SKM-1 treated with dmso at 0.1 percent for 144 hours (cell line): ENCODE measurements at regions not wholly inside any gene's neighbourhood (a gene's known extent, or its start where the extent isn't known, plus 50 kb on each side); places are given as distances from the start of the nearest gene placed in this dataset.

Experiments used
- DNase-seq: peaks from one replicate; lab custom pipeline; 2025; ENCODE audit not compliant: unreplicated experiment; lab: John Stamatoyannopoulos, UW

DNA sequence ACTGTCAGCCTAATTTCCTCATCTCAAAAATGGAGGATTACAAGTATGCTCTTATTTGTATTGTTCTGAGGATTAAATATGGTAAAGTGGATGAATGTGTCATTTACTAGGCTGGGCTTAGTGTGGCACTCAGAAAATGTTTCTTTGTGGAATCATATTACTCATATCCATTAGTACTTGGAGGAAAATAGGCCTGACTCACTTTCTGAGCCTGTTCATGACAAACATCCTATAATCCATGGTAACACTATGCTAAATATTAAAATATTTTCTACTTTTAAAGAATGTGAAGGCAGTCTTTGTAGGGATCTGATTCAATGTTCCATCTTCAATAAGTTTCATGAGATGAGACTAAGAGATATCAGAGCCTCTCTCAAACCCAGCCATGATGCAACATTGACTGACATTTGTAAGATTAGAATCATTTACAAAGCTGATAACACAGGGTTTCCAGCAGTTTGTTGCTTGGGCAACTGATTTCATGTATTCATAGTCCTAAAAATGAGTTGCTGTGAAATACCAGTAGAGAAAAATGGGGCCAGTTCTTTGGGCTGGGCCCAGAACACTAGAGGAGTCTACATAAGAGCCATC, 1048.5 kb downstream of the NTRK3 start:
- no peak for DNase-seq

DNA sequence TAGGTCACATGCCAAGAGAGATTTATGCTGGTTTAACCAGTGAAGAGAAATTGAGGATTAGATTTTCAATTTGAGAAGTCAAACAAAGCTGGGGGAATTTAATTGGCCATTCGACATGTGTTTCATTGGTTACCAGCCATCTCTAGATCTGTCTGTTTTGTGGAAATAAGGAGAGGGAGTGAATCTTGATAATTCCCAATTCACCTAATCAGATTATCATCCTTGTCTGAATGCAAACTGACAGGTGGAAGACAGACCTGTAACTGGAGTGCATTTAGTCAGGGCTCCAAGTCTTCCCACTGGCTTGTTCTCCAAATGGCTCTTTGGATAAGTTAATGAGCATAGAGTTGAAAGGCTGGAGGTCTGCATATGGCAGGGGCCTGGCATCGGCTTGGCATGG, 1049.3 kb downstream of the NTRK3 start:
- no peak for DNase-seq

DNA sequence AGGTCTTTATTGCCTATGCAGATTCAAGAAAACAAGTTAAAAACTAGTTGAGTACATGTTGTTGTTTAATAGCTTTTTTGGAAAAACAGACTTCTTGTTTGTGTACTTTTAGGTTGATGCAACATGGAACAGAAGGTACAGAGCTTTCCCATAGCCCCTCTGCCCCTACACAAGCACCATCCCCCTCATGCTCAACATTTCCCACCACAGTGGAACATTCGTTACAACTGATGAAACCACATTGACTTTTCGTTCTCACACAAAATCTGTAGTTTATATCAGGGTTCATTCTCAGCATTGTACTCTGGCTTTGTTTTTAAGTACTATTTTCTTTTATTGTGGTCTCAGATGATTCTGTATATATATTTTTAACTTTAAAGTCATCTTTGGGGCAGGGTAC, 1054.6 kb downstream of the NTRK3 start:
- no peak for DNase-seq

DNA sequence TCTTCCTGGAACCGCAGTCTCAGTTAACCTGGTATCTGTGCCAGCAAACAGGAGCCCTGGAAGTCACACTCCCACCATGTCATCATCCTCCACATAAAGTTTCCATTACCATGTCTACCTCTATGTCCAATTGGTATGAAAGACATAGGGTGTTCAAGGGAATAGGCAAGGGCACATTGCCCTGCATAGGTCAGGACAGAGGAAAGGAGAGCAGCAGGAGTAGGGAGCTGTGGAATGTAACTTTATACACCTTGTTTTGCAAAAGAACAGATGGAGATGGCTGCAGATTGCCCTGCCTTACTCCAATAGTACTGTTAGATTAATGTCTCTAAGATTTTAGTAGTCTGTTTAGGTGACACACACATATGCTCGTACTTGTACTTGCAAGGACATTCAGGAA, 1056.4 kb downstream of the NTRK3 start:
- no peak for DNase-seq

DNA sequence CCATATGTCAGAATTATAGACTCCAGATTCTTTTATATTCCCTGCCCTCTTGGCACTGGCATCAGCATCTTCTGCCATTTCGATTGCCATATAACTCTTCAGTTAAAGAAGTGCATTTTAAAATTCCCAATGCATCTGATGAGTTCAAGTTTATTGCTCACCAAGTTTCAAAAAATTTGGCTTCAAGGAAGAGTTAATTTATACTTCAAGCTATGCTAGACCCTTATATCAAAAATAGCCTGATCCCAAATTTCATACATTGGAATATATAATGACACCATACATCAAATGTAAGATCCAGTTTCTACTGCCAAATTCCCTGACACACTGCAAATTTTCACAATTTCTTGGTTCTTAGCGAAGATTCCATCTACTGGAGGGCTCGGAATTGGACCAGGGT, 1058.6 kb downstream of the NTRK3 start:
- no peak for DNase-seq

DNA sequence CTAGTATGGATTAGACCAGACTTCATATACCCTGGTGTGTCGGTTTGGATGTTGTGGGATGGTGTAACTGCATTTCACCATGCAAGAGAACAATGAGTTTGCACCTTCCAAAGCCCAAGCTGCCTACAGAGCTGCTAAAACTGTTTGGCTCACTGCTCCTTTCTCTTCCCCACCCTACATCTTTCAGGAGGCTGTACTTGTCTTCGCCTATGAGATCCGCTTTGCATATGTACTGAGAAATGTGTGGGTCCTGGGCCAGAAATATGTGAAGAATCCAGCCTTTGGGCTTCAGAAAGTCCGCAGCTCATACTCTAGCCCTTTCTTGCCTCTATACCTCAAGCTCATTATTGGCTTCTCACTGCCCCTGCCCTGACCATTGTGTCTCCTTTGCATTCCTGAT, 1060.0 kb downstream of the NTRK3 start:
- no peak for DNase-seq

DNA sequence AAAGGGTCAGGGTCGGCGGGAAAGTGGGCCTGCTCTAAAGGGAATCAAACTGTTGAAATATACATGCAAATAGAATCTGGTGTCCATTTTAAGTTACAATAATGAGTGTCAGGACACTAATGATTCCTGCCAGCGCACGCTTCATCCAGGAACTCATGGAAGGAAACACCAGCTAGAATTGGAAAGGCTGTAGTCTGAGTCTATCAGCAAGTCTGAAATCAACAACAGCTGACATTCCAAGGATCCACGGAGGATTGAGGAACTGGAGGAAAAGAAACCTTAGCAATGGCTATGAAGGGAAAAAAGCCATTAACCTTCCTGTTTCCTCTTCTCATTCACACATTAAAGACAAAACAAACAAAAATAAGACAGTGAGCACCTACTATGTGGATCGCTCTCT, 1063.1 kb downstream of the NTRK3 start:
- DNase-seq, result no peak

DNA sequence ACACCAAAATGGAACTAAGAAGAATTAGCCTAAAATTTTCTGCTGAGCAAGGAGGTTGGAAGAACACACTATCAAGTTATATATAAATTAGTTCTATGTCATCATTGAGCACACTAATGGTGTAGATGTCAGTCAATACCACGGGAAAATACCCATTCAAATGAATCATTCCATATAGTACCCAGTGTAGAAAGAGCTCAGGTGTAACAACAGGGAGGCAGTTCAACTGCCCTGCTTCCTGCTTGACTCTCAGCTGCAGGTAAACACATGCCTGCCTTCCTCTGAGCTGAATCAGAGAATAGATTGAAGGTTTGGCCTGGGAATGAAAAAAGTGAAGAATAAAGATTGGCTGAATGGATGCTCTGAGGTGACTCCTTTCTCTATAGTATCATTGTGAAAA, 1088.0 kb downstream of the AGBL1 start:
- no peak for DNase-seq

DNA sequence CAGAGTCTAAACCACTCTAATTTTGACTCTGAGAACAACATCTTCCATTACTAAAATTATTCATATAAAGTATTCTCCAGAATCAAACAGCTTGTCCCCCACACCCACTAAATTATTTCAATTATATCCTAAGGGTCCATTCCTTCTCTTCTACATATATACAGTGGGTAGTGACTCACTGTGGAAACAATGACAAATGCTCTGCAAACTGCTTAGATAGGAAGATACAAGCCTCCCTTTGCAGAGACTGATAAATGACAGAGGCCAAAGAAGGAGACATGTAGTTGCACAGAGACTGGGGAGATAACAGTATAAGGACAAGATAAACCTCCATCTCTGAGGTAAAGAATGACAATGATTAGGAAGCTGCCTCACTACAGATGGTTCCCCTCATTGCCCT, 1087.4 kb downstream of the AGBL1 start:
- no peak for DNase-seq

DNA sequence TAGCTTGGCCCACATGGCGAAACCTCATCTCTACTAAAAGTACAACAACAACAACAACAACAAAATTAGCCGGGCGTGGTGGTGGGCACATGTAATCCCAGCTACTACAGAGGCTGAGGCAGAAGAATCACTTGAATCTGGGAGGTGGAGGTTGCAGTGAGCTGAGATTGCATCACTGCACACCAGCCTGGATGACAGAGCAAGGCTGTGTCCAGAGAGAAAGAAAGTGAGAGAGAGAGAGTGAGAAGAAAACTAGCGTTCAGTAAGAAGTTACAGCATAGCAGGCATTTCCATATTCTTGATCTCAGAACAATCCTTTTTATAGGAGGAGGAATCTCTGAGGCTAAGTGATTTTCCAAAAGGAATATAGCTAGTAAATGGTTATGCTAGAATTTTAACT, 1076.1 kb downstream of the AGBL1 start:
- no peak for DNase-seq

DNA sequence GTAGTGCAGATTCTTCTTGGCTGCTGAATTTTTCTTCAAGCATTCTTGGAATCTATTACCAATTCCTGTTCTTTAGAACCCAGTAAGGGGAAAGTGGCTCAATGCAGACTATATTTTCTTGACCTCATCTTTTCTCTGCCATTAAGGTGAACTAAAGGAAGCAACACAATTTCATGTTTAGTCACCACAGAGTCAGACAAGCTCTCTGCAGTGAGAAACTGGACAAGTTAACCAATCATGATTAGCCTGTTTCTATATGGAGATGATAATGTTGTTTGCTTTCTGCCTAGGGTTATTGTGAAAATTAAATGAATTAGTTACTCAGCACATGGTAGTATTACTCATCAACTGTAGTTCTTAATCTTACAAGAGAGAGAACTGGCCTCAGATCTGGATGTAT, 1075.1 kb downstream of the AGBL1 start:
- no peak for DNase-seq

DNA sequence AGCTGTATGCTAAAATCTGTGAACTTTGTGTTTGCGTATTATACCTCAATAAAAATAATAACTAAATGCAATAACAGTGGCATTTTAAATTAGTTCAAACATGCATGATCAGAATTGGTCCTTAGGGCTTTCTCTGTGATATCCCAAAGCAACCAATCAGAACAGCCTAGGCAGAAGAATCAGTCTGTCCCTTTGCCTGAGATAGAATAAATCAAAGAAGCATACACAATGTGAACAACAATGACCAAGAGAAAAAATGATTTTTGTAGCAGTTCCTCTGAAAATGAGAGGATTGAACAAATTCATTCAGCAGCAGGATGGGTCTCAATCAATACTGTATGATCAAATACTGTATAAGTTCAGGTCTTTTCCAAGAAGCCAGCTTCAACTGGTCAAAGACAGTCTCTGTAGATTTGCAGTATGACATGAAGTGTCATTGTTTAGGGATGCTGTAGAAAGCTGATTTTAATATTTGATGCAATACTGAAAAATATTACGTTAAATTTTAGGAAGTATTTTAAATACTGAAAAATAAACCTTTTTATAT, 1071.6 kb downstream of the AGBL1 start:
- DNase-seq, result no peak

DNA sequence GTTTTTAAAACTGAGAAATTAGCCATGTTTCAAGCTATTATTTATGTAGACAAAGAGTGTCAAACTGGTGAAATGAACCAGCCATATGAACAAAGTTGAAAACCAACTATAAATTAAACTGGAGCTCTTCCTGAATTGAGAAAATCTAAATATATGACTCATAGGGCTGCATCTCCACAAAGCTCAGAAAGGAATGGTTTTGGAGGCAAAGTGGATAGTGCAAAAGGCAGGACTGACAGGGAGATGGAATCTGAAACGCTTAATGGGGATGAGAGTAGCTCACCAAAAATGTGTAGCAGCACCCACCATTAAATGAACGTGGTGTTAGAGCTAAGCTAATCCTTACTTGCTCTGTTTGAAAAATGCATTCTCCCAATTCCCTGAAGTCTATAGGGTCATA, 1066.0 kb downstream of the AGBL1 start:
- DNase-seq, result no peak

DNA sequence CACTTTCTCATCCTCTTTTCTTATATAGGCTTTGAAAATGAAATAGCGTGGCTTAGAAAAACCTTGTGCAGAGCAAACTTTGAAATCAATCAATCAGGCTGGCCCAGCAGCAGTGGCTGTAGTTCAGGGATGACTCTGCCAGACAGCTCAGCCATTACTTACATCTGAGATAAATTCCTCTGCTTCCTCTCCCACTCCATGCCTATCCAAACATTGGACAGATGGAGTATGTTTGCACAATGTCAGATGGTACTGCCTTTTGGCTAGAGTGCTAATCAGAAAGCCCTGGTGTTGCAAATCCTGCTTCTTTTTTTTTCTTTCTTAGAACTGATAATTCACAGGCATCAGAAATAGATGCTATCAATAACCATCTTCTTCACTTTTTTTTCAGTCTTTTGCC, 1065.1 kb downstream of the AGBL1 start:
- DNase-seq, result no peak

DNA sequence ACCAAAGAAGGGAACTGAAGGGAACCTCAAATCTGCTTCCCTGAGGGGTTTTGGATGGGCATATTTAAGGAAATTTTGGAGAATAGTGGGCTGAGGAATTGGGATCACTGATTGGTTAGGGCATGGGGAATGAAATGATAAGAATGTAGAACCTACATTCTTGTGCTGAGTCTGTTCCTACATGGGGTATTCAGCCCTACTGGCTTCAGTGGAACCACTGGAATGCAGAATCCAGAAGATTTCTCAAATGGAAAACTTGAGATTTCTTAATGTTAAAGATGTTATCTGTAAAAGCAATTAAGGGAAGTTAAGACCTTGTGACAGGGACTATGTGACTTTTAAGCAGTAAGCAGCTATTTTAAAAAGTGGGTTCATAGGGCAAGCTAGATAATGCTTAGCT, 1062.4 kb downstream of the AGBL1 start:
- no peak for DNase-seq

DNA sequence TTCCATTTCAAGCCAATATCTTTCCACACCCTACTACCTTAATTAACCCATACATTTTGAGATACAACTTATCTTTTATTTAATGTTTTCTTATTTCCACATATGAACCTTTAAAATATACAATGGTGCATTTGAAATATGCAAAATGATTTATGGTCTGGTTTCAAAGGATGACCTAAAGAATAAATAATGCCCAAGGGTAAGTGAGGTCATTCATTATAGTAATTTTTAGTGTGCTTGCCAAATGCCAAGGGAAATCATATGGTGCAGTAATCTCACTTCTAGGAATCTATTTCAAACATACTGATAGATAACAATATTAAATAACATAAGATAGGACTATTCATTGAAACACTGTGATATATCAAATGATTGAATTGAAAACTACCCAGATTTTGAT, 1055.4 kb downstream of the AGBL1 start:
- no peak for DNase-seq

DNA sequence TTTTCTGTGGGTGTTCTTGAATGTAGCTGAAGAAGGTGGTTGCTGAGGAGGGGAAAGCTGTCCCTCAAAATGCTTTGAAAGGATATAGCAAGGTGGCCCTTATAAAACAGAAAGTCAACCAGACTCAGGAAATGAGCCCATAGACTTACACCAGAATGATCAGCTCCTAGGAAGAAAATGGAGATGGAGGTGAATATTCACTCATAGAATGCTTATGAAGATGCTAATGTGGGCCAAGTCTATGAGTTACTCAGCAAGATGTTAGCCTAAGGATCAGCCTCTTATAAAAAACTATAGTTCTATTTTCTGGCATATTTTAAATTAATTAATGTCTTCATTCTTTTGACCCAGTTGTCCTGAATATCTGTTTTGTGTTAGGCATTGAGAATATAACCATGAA, 1054.0 kb downstream of the AGBL1 start:
- no peak for DNase-seq

DNA sequence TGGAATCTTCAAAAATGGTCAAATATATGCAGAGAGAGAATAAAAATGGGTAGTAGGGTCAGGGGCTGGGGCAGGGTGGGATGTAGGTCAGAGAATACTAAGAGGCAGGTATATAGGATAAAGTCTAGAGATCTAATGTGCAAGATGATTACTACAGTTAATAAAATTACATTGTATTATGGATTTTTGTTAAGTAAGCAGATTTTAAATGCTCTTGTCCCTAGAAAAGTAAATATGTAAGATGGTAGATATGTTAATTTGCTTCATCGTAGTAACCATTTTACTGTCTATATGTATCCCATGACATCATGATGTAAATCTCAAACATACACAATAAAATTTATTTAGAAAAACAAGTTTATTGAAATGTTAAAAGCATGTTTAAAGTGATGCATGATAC, 1051.4 kb downstream of the AGBL1 start:
- no peak for DNase-seq

DNA sequence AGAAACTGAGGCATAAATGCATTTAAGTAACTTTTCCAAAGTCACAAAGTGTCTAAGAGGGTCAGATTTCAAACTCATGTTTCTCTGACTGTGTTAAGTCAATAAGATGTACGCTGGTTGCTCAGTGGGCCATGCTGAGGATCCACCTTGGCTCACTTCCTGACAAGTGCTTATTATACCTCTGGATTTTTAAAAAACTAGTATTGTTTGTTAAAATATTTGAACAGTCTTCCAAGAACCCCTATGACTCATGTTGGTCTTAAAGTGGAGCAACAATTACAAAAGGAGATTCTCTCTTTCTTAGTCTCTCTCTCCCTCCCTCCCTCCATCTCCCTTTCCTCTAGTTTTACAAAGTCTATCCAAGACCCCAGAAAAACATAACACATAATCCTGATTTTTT, 1050.2 kb downstream of the AGBL1 start:
- no peak for DNase-seq

DNA sequence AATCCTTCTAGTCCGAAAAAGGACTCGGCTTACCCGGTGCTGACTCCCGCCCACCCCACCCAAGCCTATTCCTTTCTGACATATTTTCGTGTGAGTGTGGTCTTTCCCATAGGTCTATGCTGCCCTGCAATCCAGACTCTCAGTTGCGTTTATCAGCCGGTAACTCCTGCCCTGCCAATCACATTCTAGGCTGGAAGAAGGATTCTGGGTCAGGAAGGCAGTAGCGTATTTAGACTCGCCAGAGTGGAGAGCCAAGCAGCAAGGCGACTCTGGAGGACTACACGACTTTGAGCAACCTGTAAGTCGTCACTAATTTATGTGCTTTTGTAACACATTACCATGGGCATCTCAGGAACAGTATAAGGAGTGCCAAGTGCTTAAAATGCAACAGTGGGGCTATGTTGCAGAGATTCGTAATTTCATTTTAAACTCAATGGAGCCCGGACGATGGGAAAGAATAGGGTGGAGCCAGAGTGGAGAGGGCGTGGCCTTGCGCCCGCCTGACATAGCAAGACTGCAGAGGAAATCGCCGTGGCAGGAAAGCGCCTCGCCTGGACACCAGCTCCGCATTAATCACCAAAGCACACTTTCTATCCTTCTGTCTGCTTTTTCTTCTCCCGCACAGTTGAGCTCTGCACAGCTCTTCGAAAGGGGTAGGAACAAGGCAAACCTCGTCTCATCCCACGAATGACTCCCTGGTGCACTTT, 1044.2 kb downstream of the AGBL1 start:
- DNase-seq, result no peak

DNA sequence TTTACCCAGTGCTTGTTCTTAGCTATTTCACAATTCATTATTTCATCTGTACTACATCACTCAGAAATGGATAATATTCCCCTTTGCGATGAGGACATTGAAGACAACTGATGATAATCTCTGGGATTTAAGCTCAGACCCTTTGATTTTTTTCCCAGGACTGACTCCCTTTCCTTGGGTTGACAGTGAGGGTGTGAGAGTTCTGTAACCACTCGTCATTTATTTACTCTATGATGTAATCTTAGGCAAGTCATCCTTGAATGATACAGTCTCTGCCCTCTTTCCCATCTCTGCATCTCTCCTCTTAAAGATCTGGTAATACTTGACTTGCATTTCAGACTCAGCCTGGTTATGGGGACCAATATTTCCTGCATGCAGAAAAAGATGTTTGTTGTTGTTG, 1041.7 kb downstream of the AGBL1 start:
- DNase-seq, result no peak

DNA sequence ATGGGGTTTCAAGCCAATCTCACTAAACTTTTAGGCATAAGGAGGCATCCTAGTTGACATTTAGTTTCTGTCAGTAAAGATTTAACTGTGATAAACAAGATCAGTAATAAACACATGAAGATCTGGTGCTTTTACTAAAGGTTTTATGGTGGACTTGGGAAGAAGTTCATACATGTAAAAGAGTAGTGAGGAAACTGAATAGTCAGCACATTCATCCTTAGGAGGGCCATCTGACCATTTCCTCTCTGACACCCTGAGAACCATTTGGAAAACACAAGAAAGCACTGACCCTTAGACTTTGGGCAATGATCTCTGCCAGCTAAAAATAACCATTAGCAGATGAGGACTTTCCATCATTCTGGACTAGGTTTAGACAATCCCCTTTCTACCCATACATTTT, 1040.9 kb downstream of the AGBL1 start:
- no peak for DNase-seq

DNA sequence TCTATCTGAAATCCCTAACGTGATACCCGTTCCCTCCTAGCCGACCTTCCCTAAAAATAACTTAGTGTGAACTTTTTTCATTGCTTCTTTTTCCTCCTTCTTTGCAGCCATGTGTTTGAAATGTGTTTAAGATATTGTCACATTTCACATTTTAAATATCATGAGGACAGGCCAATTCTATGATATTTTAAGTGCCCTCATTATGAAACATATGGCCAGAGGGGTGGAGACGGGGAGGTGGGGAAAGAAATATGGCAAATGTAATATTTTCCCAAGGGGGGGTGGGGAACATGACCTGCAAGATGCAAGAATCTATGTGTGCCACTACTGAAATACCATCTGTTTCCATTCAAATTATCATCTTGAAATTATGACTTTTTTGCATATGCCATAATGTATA, 1039.2 kb downstream of the AGBL1 start:
- no peak for DNase-seq
